IMR-90 (cell line): ENCODE measurements at regions not wholly inside any gene's neighbourhood (a gene's known extent, or its start where the extent isn't known, plus 50 kb on each side); places are given as distances from the start of the nearest gene placed in this dataset.

Experiments used
- ATAC-seq: fragments of 200-7000 bp; cut with Tn5 transposase; 2 replicates; pipeline ENCODE4 v1.9.1; 2020; ENCODE audit warnings: low read depth, mild to moderate bottlenecking, moderate library complexity
- BruUV-seq: library from RNA; stranded (reverse); fragments of 400-500 nt; replicated peaks from 2 replicates; lab custom pipeline; 2021; lab: Mats Ljungman, UMichigan
- CTCF ChIA-PET: fragments of 300-600 bp; formaldehyde crosslinking; extraction: SDS; loops from one replicate; lab custom pipeline; 2021; ENCODE audit warnings: antibody characterized with exemption; lab: Yijun Ruan, JAX
- POLR2A ChIA-PET: fragments of 300-600 bp; sonication (Branson Sonifier 250); formaldehyde crosslinking; loops from one replicate; lab custom pipeline; 2022; ENCODE audit warnings: antibody characterized with exemption; ENCODE audit not compliant: unreplicated experiment; lab: Charles Lee
- DNase-seq: peaks from one replicate; pipeline ENCODE4 v3.0.0; 2013
- H2AFZ ChIP-seq: replicated peaks from 2 replicates; pipeline ENCODE3; 2013; ENCODE audit warnings: low read length, mild to moderate bottlenecking; ENCODE audit not compliant: poor library complexity
- H2AK5ac ChIP-seq: 2 replicates; pipeline ENCODE4 v1.6.1; 2013; ENCODE audit warnings: low read depth, low read length, inconsistent platforms
- H2AK9ac ChIP-seq: replicated peaks from 2 replicates; pipeline ENCODE3; 2013; ENCODE audit warnings: mild to moderate bottlenecking, low read depth, low read length, moderate library complexity; ENCODE audit not compliant: poor library complexity
- H2BK120ac ChIP-seq: 2 replicates; pipeline ENCODE4 v1.6.1; 2013; ENCODE audit warnings: low read depth, low read length, inconsistent platforms
- H2BK15ac ChIP-seq: 3 replicates; pipeline ENCODE4 v1.6.1; 2013; ENCODE audit warnings: low read depth, low read length, inconsistent platforms
- H2BK20ac ChIP-seq: 2 replicates; pipeline ENCODE4 v1.6.1; 2013; ENCODE audit warnings: low read depth, mild to moderate bottlenecking, inconsistent platforms, low read length, moderate library complexity
- H2BK5ac ChIP-seq: 2 replicates; pipeline ENCODE4 v1.6.1; 2013; ENCODE audit warnings: mild to moderate bottlenecking, low read depth, low read length, inconsistent platforms; ENCODE audit not compliant: poor library complexity, severe bottlenecking
- H3K14ac ChIP-seq: replicated peaks from 2 replicates; pipeline ENCODE4 v1.6.1; 2013; ENCODE audit warnings: low read depth, low read length, inconsistent platforms
- H3K18ac ChIP-seq: 2 replicates; pipeline ENCODE4 v1.6.1; 2013; ENCODE audit warnings: low read depth, low read length, control low read depth
- H3K23ac ChIP-seq: 2 replicates; pipeline ENCODE4 v1.6.1; 2013; ENCODE audit warnings: low read depth, low read length, inconsistent platforms
- H3K27ac ChIP-seq: 2 replicates; pipeline ENCODE4 v1.5.1; 2013; ENCODE audit warnings: mild to moderate bottlenecking, control low read depth, low read length; ENCODE audit not compliant: insufficient read depth
- H3K27me3 ChIP-seq: 2 replicates; pipeline ENCODE4 v1.6.1; 2013; ENCODE audit warnings: low read length; ENCODE audit not compliant: control insufficient read depth, insufficient read depth
- H3K36me3 ChIP-seq: 2 replicates; pipeline ENCODE4 v1.6.1; 2013; ENCODE audit warnings: low read length, mixed read lengths; ENCODE audit not compliant: control insufficient read depth, insufficient read depth
- H3K4ac ChIP-seq: 2 replicates; pipeline ENCODE4 v1.6.1; 2013; ENCODE audit warnings: low read depth, low read length, inconsistent platforms
- H3K4me1 ChIP-seq: 2 replicates; pipeline ENCODE4 v1.6.1; 2013; ENCODE audit warnings: low read length, mixed read lengths; ENCODE audit not compliant: control insufficient read depth, insufficient read depth
- H3K4me2 ChIP-seq: 2 replicates; pipeline ENCODE4 v1.6.1; 2013; ENCODE audit warnings: low read depth, mild to moderate bottlenecking, control low read depth, low read length, moderate library complexity
- H3K4me3 ChIP-seq: 2 replicates; pipeline ENCODE4 v1.5.1; 2013; ENCODE audit warnings: low read depth, mild to moderate bottlenecking, control low read depth, low read length, moderate library complexity; ENCODE audit not compliant: insufficient read depth
- H3K56ac ChIP-seq: 2 replicates; pipeline ENCODE4 v1.6.1; 2013; ENCODE audit warnings: low read length, inconsistent platforms; ENCODE audit not compliant: insufficient read depth; ENCODE audit errors: extremely low read depth
- H3K79me1 ChIP-seq, 2 experiments: 2 replicates each; pipeline ENCODE4 v1.6.1; 2013; ENCODE audit warnings: low read length in 2 of 2, inconsistent platforms in 1 of 2, low read depth in 1 of 2
- H3K9ac ChIP-seq: 2 replicates; pipeline ENCODE4 v1.6.1; 2013; ENCODE audit warnings: low read depth, low read length, control low read depth
- H3K9me1 ChIP-seq: 2 replicates; pipeline ENCODE4 v1.6.1; 2013; ENCODE audit warnings: low read length, inconsistent platforms; ENCODE audit not compliant: insufficient read depth
- H3K9me3 ChIP-seq: 2 replicates; pipeline ENCODE4 v1.6.1; 2013; ENCODE audit warnings: low read length; ENCODE audit not compliant: control insufficient read depth, insufficient read depth
- H4K20me1 ChIP-seq: 2 replicates; pipeline ENCODE4 v1.6.1; 2013; ENCODE audit warnings: low read length, inconsistent platforms; ENCODE audit not compliant: insufficient read depth
- H4K5ac ChIP-seq: 2 replicates; pipeline ENCODE4 v1.6.1; 2013; ENCODE audit warnings: mild to moderate bottlenecking, low read depth, low read length, control low read depth
- H4K8ac ChIP-seq, 2 experiments: 2 replicates each; pipeline ENCODE4 v1.6.1; 2013; ENCODE audit warnings: low read depth in 2 of 2, low read length in 2 of 2, control low read depth in 1 of 2, inconsistent platforms in 1 of 2
- H4K91ac ChIP-seq: 2 replicates; pipeline ENCODE4 v1.6.1; 2013; ENCODE audit warnings: low read depth, low read length, inconsistent platforms; ENCODE audit not compliant: insufficient read depth
- FOS ChIP-seq: fragments of 150-350 bp; IDR thresholded peaks from 2 replicates; pipeline ENCODE4 v1.6.1; 2016; ENCODE audit warnings: low read depth, low read length
- MAZ ChIP-seq: IDR thresholded peaks from 2 replicates; pipeline ENCODE4 v1.6.1; 2012; ENCODE audit warnings: low read depth, mild to moderate bottlenecking, low read length, improper control_type of control experiment, moderate library complexity, borderline replicate concordance
- MXI1 ChIP-seq: IDR thresholded peaks from 2 replicates; pipeline ENCODE4 v1.6.1; 2012; ENCODE audit warnings: low read depth, mild to moderate bottlenecking, low read length, moderate library complexity, borderline replicate concordance
- NFE2L2 ChIP-seq: fragments of 150-350 bp; IDR thresholded peaks from 2 replicates; pipeline ENCODE4 v1.6.1; 2016; ENCODE audit warnings: low read depth, mild to moderate bottlenecking, low read length
- POLR2A ChIP-seq: IDR thresholded peaks from 2 replicates; pipeline ENCODE4 v1.6.1; 2012; ENCODE audit warnings: mild to moderate bottlenecking, low read depth, low read length
- RAD21 ChIP-seq: IDR thresholded peaks from 2 replicates; pipeline ENCODE4 v1.6.1; 2012; ENCODE audit warnings: low read length, improper control_type of control experiment
- RCOR1 ChIP-seq: IDR thresholded peaks from 2 replicates; pipeline ENCODE4 v1.6.1; 2012; ENCODE audit warnings: mild to moderate bottlenecking, low read length, improper control_type of control experiment; ENCODE audit not compliant: insufficient replicate concordance
- RFX5 ChIP-seq: IDR thresholded peaks from 2 replicates; pipeline ENCODE4 v1.8.0; 2012; ENCODE audit warnings: low read depth, mild to moderate bottlenecking, low read length, moderate library complexity
- SMC3 ChIP-seq: fragments of 150-350 bp; IDR thresholded peaks from 2 replicates; pipeline ENCODE4 v1.6.1; 2016; ENCODE audit warnings: low read depth, mild to moderate bottlenecking, antibody characterized with exemption, low read length, moderate library complexity
- WGBS, 2 experiments: methylation state at CpG; one replicate each; pipeline versions ENCODE4 v1.1.5 to v1.1.7; 2013; ENCODE audit warnings: missing lambda C conversion rate in 2 of 2; ENCODE audit not compliant: insufficient read length in 1 of 2; ENCODE audit errors: extremely low coverage in 2 of 2; 5-methylcytosine and 5-hydroxymethylcytosine counted together
- dilution Hi-C: fragments of 300-500 bp; cut with HindIII; formaldehyde crosslinking; loops from one replicate; pipeline ENCODE4 v1.14.3; 2018; ENCODE audit warnings: low sequenced_read_pairs; ENCODE audit not compliant: unreplicated experiment
- in situ Hi-C: fragments of 300-500 bp; cut with MboI; formaldehyde crosslinking; loops from 3 replicates; pipeline ENCODE4 v1.14.3; 2019; ENCODE audit warnings: low sequenced_read_pairs, inconsistent platforms, mixed read lengths
- intact Hi-C: fragments of 100-400 bp; cut with micrococcal nuclease; formaldehyde crosslinking; loops from 2 replicates; pipeline ENCODE4 v1.10.0; 2022
- TF ChIP-seq, protein P1 (sequence below): fragments of 150-350 bp; IDR thresholded peaks from 2 replicates; pipeline ENCODE4 v1.6.1; 2017; ENCODE audit warnings: mild to moderate bottlenecking, antibody characterized with exemption, low read length, low read depth
- TF ChIP-seq, protein P2 (sequence below): conservative IDR thresholded peaks from 2 replicates; pipeline ENCODE4 v1.5.1; 2012; ENCODE audit warnings: mild to moderate bottlenecking, low read depth, low read length, improper control_type of control experiment

DNA sequence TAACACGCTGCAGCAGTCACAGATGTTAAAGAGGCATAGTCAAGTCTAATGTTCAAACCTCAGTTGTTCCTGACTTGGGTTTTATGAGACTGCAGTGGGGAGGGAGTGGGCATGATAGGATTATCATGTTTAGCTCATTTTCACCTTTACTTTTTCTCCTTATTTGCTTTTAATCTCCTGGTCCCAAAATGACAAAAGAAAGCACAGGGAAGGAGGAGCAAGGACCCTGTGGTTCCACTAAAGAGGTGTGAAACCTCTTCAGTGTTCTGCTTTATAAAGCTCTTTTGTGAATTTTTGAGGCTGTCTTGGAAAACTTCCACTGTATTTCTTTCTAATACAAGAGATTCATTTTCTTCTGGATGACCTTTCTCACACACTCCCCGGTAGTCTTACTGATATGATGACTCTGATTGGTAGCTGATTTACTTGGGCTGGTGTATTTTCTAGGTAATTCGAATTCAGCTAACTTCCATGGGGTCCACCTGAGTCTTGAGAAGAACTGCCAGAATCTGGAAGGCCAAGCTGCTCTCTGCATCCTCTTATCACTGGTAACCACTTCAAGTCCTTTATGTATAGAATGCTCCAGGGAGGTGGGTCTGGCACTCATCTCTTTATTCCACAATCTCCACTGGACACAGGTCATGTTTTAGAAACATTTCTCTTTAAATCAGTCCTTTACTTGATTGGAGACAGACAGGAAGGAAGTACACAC is 1364.4 kb upstream of the CDH9 start:
- H3K4me2 ChIP-seq = no peak overlapping the region
- no peak overlapping the region for H2BK120ac ChIP-seq
- no CpG with 5 or more reads among the region's 3 CpGs for WGBS, 2 experiments
- H2AK5ac ChIP-seq = no peak overlapping the region
- H3K36me3 ChIP-seq = no peaks in the 10 kb centered on the region
- H3K79me1 ChIP-seq = no peaks in the 10 kb centered on the region
- POLR2A ChIA-PET = no interaction called here
- in situ Hi-C loops (no loop called here), intact Hi-C loops (no loop called here), dilution Hi-C loops (no loop called here)
- H2BK5ac ChIP-seq = no peak overlapping the region
- H2AFZ ChIP-seq = no peak overlapping the region
- BruUV-seq = no TSS peak
- H3K4me3 ChIP-seq = no peak overlapping the region
- H3K9me3 ChIP-seq = peaks cover 15% of the 10 kb centered on the region
- H2AK9ac ChIP-seq = no peak overlapping the region
- DNase-seq = no peak
- H3K14ac ChIP-seq = no peak overlapping the region
- TF ChIP-seq RCOR1 = no peak
- no peak for TF ChIP-seq POLR2A
- TF ChIP-seq RAD21 = no peak
- no peak for TF ChIP-seq MAZ
- TF ChIP-seq, protein P1, sequence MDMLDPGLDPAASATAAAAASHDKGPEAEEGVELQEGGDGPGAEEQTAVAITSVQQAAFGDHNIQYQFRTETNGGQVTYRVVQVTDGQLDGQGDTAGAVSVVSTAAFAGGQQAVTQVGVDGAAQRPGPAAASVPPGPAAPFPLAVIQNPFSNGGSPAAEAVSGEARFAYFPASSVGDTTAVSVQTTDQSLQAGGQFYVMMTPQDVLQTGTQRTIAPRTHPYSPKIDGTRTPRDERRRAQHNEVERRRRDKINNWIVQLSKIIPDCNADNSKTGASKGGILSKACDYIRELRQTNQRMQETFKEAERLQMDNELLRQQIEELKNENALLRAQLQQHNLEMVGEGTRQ = no peak
- TF ChIP-seq, protein P2, sequence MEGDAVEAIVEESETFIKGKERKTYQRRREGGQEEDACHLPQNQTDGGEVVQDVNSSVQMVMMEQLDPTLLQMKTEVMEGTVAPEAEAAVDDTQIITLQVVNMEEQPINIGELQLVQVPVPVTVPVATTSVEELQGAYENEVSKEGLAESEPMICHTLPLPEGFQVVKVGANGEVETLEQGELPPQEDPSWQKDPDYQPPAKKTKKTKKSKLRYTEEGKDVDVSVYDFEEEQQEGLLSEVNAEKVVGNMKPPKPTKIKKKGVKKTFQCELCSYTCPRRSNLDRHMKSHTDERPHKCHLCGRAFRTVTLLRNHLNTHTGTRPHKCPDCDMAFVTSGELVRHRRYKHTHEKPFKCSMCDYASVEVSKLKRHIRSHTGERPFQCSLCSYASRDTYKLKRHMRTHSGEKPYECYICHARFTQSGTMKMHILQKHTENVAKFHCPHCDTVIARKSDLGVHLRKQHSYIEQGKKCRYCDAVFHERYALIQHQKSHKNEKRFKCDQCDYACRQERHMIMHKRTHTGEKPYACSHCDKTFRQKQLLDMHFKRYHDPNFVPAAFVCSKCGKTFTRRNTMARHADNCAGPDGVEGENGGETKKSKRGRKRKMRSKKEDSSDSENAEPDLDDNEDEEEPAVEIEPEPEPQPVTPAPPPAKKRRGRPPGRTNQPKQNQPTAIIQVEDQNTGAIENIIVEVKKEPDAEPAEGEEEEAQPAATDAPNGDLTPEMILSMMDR = no peak
- no peak for TF ChIP-seq FOS
- no peak for TF ChIP-seq RFX5
- no peak for TF ChIP-seq MXI1
- no peak for TF ChIP-seq NFE2L2
- no peak for TF ChIP-seq SMC3
- no peak overlapping the region for H3K18ac ChIP-seq
- H4K91ac ChIP-seq = no peak overlapping the region
- no peak for ATAC-seq
- H3K4ac ChIP-seq = no peak overlapping the region
- no peaks in the 10 kb centered on the region for H3K9me1 ChIP-seq
- H4K5ac ChIP-seq = no peak overlapping the region
- H2BK20ac ChIP-seq = no peak overlapping the region
- no peaks in the 10 kb centered on the region for H3K4me1 ChIP-seq
- H3K9ac ChIP-seq = no peak overlapping the region
- CTCF ChIA-PET = no interaction called here
- no peak overlapping the region for H3K23ac ChIP-seq
- no peak overlapping the region for H4K8ac ChIP-seq
- H3K27ac ChIP-seq = no peak overlapping the region
- H3K27me3 ChIP-seq = no peaks in the 10 kb centered on the region
- H2BK15ac ChIP-seq = no peak overlapping the region
- no peak overlapping the region for H3K56ac ChIP-seq
- H4K20me1 ChIP-seq = no peaks in the 10 kb centered on the region
